ENCODE measurements at regions not wholly inside any gene's neighbourhood (a gene's known extent, or its start where the extent isn't known, plus 50 kb on each side); places are given as distances from the start of the nearest gene placed in this dataset.
"Not testable (repeated sequence)": the region's sequence is repeated elsewhere in the genome, so short reads cannot be mapped to it uniquely, and the experiment has no call there.

DNA sequence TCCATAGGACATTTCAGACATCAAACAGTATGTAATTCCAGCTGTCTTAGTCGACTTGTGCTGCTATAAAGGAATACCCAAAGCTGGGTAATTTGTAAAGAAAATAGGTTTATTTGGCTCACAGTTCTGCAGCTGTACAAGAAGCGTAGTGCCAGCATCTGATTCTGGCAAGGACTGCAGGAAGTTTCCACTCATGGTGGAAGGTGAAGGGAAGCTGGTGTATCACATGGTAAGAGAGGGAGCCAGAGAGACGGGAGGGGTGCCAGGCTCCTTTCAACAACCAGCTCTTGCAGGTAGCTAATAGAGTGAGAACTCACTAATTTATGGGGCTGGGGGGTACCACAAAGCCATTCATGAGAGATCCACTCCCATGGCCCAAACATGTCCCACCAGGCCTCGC lies 253.0 kb upstream of the FGF13 start:
- Mint-ChIP-seq H3K36me3 (ENCODE audit: low read depth) (no peaks in the 10 kb centered on the region), H3K4me1 (no peaks in the 10 kb centered on the region), H3K27me3 (no peaks in the 10 kb centered on the region), H3K9me3 (peaks cover 3% of the 10 kb centered on the region), H3K27ac (no peak overlapping the region), H3K4me3 (no peak overlapping the region)
- ATAC-seq: no peak
- DNase-seq: no peak

DNA sequence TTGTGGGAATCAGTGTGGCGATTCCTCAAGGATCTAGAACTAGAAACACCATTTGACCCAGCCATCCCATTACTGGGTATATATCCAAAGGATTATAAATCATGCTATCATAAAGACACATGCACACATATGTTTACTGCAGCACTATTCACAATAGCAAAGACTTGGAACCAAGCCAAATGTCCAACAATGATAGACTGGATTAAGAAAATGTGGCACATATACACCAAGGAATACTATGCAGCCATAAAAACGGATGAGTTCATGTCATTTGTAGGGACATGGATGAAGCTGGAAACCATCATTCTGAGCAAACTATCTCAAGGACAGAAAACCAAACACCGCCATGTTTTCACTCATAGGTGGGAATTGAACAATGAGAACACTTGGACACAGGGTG lies 250.9 kb upstream of the FGF13 start:
- not testable (repeated sequence) for H3K4me1 Mint-ChIP-seq; H3K27me3 Mint-ChIP-seq; H3K4me3 Mint-ChIP-seq; H3K36me3 Mint-ChIP-seq (ENCODE audit: low read depth); H3K27ac Mint-ChIP-seq; ATAC-seq; DNase-seq; H3K9me3 Mint-ChIP-seq

DNA sequence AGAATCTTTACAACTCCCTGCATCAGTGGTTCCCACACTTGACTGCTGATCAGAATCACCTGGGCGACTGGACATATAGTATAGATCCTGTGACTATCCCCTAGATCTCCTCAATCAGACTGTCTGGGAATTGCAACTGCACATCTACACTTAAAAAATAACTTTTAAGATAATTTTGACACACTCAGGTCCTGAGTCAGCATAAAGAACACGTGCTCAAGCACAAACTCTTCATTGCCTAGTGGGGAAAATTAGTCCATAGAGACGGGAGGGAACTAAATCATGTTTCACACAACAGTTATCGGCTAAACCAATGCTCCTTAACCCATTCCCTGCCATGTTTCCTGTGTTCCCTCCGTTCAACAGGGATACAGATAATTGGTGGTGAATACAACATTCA lies 243.5 kb upstream of the FGF13 start:
- H3K27me3 Mint-ChIP-seq: no peaks in the 10 kb centered on the region
- H3K27ac Mint-ChIP-seq: no peak overlapping the region
- no peaks in the 10 kb centered on the region for H3K36me3 Mint-ChIP-seq (ENCODE audit: low read depth)
- no peaks in the 10 kb centered on the region for H3K9me3 Mint-ChIP-seq
- no peaks in the 10 kb centered on the region for H3K4me1 Mint-ChIP-seq
- ATAC-seq (no peak), DNase-seq (no peak)
- H3K4me3 Mint-ChIP-seq: no peak overlapping the region

DNA sequence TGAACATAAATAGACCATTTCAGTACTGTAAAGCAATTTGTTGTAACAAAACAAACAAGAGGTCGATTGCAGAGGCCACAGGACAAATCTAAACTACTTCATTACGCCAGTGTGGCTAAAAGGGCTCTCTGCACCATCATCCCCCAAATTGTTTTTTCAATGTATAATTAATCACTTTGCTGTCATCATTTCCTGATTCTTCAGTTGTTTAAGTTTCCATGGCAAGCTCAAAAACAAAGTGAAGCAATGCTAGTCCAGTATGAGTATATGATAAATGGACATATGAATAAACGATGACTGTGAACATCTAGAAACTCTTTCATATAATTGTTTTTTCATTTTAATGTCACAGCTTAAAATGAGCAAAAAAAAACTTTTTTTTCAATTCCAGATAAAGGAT lies 235.4 kb upstream of the FGF13 start:
- H3K4me3 Mint-ChIP-seq: no peak overlapping the region
- DNase-seq: no peak
- no peaks in the 10 kb centered on the region for H3K9me3 Mint-ChIP-seq
- no peaks in the 10 kb centered on the region for H3K4me1 Mint-ChIP-seq
- H3K27ac Mint-ChIP-seq: no peak overlapping the region
- ATAC-seq: no peak
- H3K27me3 Mint-ChIP-seq: no peaks in the 10 kb centered on the region
- H3K36me3 Mint-ChIP-seq (ENCODE audit: low read depth): no peaks in the 10 kb centered on the region

DNA sequence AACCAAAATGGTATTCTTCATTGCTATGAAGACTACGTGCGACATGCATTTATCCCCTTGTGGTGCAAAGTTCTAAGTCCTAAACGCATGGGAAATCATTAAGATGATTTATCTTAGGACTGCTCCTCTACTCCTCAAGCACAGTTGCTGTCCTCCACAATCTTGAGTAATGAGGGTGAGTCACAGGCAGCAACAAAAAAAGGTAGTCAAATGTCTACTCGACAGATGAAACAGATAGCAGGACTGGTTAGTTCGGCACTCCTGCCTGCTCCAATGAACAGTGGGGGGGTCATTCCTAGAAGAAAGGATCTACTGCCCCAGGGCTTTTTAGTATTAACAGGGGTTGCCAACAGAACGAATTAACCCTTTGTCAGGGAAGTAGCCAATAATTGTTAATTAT lies 233.7 kb upstream of the FGF13 start:
- Mint-ChIP-seq H3K9me3 (no peaks in the 10 kb centered on the region), H3K4me1 (no peaks in the 10 kb centered on the region), H3K27me3 (no peaks in the 10 kb centered on the region), H3K27ac (no peak overlapping the region), H3K4me3 (no peak overlapping the region), H3K36me3 (ENCODE audit: low read depth) (no peaks in the 10 kb centered on the region)
- DNase-seq: no peak
- ATAC-seq: no peak

DNA sequence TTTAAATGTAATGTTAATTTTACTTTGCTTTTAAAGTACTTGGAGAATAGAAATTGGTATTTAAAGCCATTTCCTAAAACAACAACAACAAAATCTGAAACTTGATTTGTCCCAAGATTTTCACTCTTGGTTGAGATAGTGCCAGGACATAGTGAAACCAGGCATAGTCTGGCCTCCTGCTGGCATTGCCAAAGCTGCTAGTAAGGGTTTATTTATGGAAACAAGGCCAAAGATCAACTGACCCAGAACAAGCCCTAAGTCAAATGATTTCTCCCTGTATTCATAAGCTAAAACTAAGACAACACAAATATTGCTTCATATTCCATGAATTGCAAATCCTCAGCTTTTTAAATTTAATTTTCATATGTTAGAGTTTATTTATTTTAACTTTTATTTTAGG lies 227.5 kb upstream of the FGF13 start:
- Mint-ChIP-seq H3K4me1 (no peaks in the 10 kb centered on the region), H3K9me3 (no peaks in the 10 kb centered on the region)

DNA sequence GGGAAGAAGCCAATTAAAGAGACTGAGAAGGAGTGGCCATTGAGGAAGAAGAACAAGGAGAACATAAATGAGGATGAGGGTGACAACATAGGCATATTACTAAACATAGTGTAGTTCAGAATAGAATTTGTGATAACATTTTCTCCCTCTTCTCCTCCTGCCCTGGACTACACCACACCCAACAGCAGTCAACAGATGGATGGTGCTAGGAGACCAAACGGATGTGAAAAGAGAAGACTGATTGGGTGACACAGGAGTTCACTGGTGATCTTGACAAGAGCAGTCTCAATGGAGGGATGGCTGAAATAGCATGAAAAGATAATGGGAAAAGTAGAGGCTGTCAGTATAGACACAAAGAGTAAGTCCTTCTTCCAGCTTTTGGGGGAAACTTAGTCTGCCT lies 226.5 kb upstream of the FGF13 start:
- Mint-ChIP-seq H3K4me3 (no peak overlapping the region), H3K27ac (no peak overlapping the region), H3K9me3 (no peaks in the 10 kb centered on the region), H3K36me3 (ENCODE audit: low read depth) (no peaks in the 10 kb centered on the region), H3K27me3 (no peaks in the 10 kb centered on the region), H3K4me1 (no peaks in the 10 kb centered on the region)
- DNase-seq (no peak), ATAC-seq (no peak)

More for the DNA sequence above, 227.5 kb upstream of the FGF13 start:
- H3K36me3 Mint-ChIP-seq (ENCODE audit: low read depth): no peaks in the 10 kb centered on the region
- H3K27ac Mint-ChIP-seq: no peak overlapping the region
- H3K4me3 Mint-ChIP-seq: no peak overlapping the region
- DNase-seq (no peak), ATAC-seq (no peak)
- no peaks in the 10 kb centered on the region for H3K27me3 Mint-ChIP-seq

DNA sequence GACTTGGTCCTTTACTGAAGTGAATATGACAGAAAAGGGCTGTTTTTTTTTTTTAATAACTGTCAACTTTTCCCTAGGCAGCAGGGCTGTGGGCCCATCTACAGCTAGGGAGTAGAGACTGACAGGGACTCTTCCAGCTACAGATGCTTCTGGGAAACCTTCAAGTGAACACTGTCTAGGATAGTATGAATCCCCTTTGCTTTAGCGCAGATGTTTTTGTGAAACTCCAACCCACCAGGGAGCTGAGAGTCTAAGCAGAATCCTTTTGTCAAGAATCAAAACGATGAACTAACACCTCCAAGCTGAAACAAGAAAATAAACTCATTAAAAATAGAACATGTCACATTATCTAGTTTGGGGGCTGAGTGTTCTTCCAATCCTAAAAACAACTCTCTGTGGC lies 219.7 kb upstream of the FGF13 start:
- Mint-ChIP-seq H3K27ac (no peak overlapping the region), H3K4me3 (no peak overlapping the region), H3K36me3 (ENCODE audit: low read depth) (no peaks in the 10 kb centered on the region), H3K27me3 (no peaks in the 10 kb centered on the region), H3K9me3 (no peaks in the 10 kb centered on the region), H3K4me1 (no peaks in the 10 kb centered on the region)
- ATAC-seq (no peak), DNase-seq (no peak)

DNA sequence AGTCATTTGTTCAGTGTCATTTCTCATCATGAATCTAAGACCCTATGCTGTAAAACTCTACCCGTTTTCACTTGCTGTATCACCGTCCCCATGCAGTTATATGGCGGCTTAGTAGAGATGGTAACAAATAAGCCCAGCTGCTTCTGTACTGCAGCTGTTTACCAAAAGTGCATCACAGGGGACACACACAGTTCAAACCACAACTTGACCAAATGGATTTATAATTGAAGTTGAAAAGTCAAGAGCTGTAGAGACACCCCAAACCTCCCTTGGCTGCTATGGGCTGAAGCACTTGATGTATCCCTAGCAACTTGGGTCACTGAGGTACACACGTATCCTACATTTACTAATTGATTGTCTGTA lies 219.0 kb upstream of the FGF13 start:
- no peak for ATAC-seq
- Mint-ChIP-seq H3K4me1 (no peaks in the 10 kb centered on the region), H3K27ac (no peak overlapping the region), H3K27me3 (no peaks in the 10 kb centered on the region), H3K4me3 (no peak overlapping the region), H3K36me3 (ENCODE audit: low read depth) (no peaks in the 10 kb centered on the region), H3K9me3 (no peaks in the 10 kb centered on the region)
- DNase-seq: no peak

DNA sequence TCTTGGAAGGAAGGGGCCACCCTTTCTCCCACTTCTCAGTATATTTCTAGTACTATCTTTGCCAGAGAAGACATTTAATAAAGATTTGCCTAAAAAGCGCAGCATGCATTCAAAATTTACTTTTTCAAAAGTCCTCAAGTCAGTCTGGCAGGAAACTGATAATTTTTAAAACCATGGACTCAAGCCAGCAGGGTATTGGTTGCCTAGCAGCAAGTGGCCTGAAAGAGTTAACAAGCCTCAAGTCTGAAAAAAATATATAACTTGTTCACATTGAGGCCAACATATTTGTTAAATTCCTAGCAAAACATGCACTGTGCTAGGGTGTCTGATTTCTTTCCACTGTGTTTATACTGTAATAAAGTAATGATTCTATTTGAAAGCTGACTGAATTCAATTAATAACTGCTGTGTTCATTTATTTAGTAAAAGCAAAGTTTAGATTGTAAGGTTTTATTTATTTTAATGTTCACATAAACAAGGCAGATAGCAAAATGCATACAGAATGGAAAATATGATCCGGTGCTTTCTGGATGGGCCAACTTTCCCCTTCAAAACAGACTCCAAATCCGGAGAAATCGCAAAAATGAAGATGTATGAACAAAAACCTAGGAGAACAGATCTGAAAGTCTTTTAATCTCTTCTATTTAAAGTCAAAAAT lies 218.5 kb upstream of the FGF13 start:
- no peak overlapping the region for H3K27ac Mint-ChIP-seq
- H3K36me3 Mint-ChIP-seq (ENCODE audit: low read depth): no peaks in the 10 kb centered on the region
- H3K4me1 Mint-ChIP-seq: no peaks in the 10 kb centered on the region
- no peaks in the 10 kb centered on the region for H3K27me3 Mint-ChIP-seq
- no peak overlapping the region for H3K4me3 Mint-ChIP-seq
- DNase-seq (no peak), ATAC-seq (no peak)
- H3K9me3 Mint-ChIP-seq: no peaks in the 10 kb centered on the region

DNA sequence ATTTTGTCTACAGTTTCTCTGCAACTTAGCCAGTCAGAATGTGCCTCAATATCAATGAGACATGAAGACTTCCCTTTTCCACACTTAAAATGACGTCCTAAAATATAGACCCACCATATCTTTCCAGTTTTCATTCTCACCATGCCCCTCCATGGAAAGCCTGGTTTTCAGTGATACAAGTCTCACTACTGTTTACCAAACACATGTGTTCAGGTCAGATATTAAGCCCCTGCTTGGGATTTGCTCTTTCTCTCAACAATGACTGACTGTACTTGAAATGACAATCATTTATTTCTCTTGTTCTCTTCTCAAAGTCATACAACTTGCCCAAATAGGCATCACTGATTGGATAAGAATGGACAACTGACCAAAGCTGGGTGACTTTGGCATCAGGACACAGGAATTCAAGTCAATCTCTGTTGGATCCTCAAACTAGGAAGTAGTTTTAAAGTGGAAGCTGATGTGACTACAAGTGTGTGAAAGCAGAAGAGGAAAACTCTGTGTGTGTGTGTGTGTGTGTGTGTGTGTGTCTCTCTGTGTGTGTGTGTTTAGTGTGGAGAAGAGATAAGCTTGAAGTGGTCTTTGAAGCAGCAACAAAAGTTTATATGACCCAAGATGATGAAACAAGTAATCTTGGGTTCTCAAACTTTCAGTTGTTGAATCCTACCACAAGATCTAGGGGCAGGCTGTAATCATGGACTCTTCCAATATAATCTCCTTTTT lies 217.4 kb upstream of the FGF13 start:
- H3K9me3 Mint-ChIP-seq: no peaks in the 10 kb centered on the region
- H3K27ac Mint-ChIP-seq: no peak overlapping the region
- H3K4me1 Mint-ChIP-seq: no peaks in the 10 kb centered on the region
- ATAC-seq: no peak
- H3K4me3 Mint-ChIP-seq: no peak overlapping the region
- no peaks in the 10 kb centered on the region for H3K36me3 Mint-ChIP-seq (ENCODE audit: low read depth)
- H3K27me3 Mint-ChIP-seq: no peaks in the 10 kb centered on the region
- no peak for DNase-seq

DNA sequence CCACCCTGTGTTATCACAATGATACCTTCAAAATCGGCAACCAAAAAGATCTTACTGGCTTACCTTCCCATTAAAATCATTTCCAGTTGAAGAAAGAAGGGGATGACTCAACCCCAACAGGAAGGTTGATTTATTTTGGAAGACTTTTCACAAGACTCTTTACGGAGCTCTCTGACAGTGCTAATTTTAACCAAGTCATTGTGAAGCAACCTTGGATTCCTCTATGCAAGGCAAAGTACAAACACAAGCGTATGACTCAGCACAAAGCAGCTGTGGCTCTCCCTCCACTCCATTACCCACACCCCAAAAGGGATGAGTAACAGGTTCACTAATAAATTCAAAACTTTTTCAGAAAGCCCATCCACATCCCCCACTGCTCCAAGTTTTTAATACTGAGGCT lies 213.8 kb upstream of the FGF13 start:
- Mint-ChIP-seq H3K4me1 (no peaks in the 10 kb centered on the region), H3K4me3 (no peak overlapping the region), H3K27me3 (no peaks in the 10 kb centered on the region), H3K36me3 (ENCODE audit: low read depth) (no peaks in the 10 kb centered on the region), H3K27ac (no peak overlapping the region), H3K9me3 (no peaks in the 10 kb centered on the region)
- DNase-seq: no peak
- no peak for ATAC-seq

DNA sequence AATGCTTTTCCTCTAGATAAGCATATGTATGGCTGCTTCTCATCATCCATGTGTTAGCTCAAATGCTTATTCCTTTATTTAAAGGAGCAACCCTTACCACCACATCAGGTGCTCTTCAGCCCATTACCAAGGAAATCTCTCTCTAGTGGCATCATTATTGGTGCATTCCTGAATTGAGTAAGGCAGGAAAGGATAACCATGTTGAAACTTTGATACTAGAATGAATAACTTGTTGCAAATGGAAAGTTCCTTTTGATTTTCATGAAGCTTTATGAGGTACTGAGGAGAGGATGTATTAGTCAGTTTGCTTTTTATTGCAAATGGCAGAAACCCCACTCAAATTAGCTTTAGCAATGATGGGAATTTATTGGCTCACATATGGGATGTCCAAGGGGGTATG lies 212.3 kb upstream of the FGF13 start:
- Mint-ChIP-seq H3K4me1 (no peaks in the 10 kb centered on the region), H3K27ac (no peak overlapping the region), H3K36me3 (ENCODE audit: low read depth) (no peaks in the 10 kb centered on the region), H3K9me3 (no peaks in the 10 kb centered on the region), H3K27me3 (no peaks in the 10 kb centered on the region), H3K4me3 (no peak overlapping the region)
- DNase-seq (no peak), ATAC-seq (no peak)

DNA sequence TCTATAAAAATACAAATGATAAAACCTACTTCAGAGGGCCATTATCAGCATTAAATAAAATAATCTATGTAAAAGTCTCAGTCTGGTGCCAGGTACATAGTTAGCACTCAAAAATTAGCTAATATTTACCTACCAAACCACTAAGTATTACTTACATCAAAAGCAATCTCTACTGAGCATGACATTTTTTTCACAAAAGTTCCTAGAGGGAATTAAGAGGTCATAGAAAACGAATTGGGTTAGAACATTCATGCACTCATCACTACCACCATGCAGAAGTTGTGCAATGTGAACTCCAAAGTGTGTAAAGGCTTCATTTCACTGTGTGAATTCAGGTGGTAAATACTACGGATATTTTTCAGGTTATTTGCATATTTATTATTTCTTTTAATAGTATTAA lies 209.5 kb upstream of the FGF13 start:
- H3K27ac Mint-ChIP-seq: no peak overlapping the region
- no peak for ATAC-seq
- H3K4me3 Mint-ChIP-seq: no peak overlapping the region
- no peaks in the 10 kb centered on the region for H3K36me3 Mint-ChIP-seq (ENCODE audit: low read depth)
- no peaks in the 10 kb centered on the region for H3K27me3 Mint-ChIP-seq
- no peaks in the 10 kb centered on the region for H3K9me3 Mint-ChIP-seq
- no peak for DNase-seq
- H3K4me1 Mint-ChIP-seq: no peaks in the 10 kb centered on the region

DNA sequence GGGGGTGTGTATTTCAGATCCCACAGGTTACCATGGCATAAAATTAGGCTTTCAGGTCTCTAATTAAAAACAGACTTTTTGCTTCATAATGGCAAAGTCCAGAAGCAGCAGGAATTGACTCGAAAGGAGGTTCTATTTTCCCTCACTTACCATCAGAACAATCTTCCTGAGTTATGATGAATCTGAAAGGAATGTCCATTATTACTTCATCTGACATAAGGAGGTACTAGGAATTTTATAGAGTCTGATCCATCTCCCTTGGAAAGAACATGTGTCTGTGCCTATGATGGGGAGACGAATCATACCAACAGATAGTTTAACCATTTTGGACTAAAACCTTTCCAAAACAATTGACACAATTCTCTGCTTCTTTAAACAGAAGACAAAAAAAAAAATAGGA lies 206.3 kb upstream of the FGF13 start:
- DNase-seq: no peak
- no peak for ATAC-seq

DNA sequence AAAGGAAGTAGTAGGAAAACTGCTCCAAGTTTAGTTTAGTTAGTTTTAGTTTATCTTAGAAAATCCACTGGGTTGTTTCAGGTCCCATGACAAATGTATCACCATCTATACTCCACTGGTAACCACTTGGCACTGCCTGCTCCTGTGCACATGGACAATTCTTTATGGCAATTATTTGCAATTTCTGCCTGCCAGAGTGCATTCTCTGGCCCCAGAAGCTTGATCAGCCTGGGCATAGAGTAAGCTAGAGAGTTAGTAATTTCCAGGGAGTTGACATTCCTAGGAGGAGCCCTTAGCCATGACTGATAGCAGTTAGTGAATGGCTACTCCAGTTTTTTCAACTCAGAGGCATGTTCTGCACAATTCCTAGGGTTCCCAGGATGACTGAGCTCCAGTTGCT lies 203.2 kb upstream of the FGF13 start:
- Mint-ChIP-seq H3K27me3 (no peaks in the 10 kb centered on the region), H3K4me3 (no peak overlapping the region), H3K9me3 (no peaks in the 10 kb centered on the region), H3K36me3 (ENCODE audit: low read depth) (no peaks in the 10 kb centered on the region), H3K4me1 (no peaks in the 10 kb centered on the region), H3K27ac (no peak overlapping the region)
- ATAC-seq (no peak), DNase-seq (no peak)

More for the DNA sequence above, 206.3 kb upstream of the FGF13 start:
- Mint-ChIP-seq H3K36me3 (ENCODE audit: low read depth) (no peaks in the 10 kb centered on the region), H3K9me3 (no peaks in the 10 kb centered on the region), H3K27me3 (no peaks in the 10 kb centered on the region), H3K27ac (no peak overlapping the region), H3K4me3 (no peak overlapping the region), H3K4me1 (no peaks in the 10 kb centered on the region)
